ENCODE measurements at regions not wholly inside any gene's neighbourhood (a gene's known extent, or its start where the extent isn't known, plus 50 kb on each side); places are given as distances from the start of the nearest gene placed in this dataset.

DNA sequence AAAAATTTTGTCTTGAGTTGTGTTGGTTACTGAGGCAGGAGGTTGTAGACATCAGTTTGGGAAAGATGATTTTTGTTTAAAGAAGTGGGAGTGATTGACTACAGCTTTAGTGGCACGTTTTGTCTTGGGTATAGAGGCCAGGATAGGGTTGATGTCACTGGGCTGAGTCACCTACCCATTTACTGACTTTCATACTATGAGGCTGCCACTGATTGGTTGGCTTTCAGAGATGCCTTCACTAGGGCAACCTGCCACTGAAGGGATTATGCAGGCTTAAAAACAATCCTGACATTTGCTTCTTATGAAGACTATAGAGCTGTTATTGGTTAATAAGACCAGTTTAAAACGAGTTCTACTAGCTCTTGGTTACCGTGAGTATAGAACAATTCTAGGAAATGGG lies 479.1 kb downstream of the SOX11 start:
- H3K36me3 Mint-ChIP-seq (ENCODE audit: unreplicated experiment): peaks cover 13% of the 10 kb centered on the region
- H3K27me3 Mint-ChIP-seq (ENCODE audit: unreplicated experiment): no peaks in the 10 kb centered on the region
- H3K27ac Mint-ChIP-seq (ENCODE audit: unreplicated experiment): no peak overlapping the region
- H3K4me1 Mint-ChIP-seq (ENCODE audit: low read depth, unreplicated experiment): no peaks in the 10 kb centered on the region
- DNase-seq: no peak
- TF ChIP-seq, protein P1, sequence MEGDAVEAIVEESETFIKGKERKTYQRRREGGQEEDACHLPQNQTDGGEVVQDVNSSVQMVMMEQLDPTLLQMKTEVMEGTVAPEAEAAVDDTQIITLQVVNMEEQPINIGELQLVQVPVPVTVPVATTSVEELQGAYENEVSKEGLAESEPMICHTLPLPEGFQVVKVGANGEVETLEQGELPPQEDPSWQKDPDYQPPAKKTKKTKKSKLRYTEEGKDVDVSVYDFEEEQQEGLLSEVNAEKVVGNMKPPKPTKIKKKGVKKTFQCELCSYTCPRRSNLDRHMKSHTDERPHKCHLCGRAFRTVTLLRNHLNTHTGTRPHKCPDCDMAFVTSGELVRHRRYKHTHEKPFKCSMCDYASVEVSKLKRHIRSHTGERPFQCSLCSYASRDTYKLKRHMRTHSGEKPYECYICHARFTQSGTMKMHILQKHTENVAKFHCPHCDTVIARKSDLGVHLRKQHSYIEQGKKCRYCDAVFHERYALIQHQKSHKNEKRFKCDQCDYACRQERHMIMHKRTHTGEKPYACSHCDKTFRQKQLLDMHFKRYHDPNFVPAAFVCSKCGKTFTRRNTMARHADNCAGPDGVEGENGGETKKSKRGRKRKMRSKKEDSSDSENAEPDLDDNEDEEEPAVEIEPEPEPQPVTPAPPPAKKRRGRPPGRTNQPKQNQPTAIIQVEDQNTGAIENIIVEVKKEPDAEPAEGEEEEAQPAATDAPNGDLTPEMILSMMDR (IDR thresholded peaks at IDR 0.05; ENCODE audit: partially characterized antibody, unreplicated experiment): no peak
- no peaks in the 10 kb centered on the region for H3K9me3 Mint-ChIP-seq (ENCODE audit: unreplicated experiment)
- no peak overlapping the region for H3K4me3 Mint-ChIP-seq (ENCODE audit: unreplicated experiment)

DNA sequence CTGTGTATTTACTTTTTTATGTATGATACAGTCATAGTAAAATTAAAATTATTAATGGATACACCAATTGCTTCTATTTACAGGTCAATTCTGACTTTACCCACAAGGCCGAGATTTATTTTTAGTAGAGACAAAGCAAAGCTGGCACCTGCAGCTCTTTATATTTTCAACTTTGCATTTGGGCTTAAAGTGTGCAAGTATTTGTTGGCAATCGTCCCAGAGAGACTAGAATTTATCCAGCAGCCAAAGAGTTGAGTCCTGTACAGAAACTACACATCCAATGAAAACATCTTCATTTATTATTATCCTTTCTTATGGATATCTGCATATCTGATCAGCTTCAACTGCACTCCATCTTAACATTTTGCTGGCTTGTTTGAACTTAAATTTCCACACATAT lies 485.6 kb downstream of the SOX11 start:
- TF ChIP-seq, protein P1 (IDR thresholded peaks at IDR 0.05; ENCODE audit: partially characterized antibody, unreplicated experiment): no peak
- DNase-seq: no peak
- Mint-ChIP-seq H3K27ac (ENCODE audit: unreplicated experiment) (no peak overlapping the region), H3K4me1 (ENCODE audit: low read depth, unreplicated experiment) (peaks cover 2% of the 10 kb centered on the region), H3K4me3 (ENCODE audit: unreplicated experiment) (no peak overlapping the region), H3K36me3 (ENCODE audit: unreplicated experiment) (peaks cover 13% of the 10 kb centered on the region), H3K27me3 (ENCODE audit: unreplicated experiment) (no peaks in the 10 kb centered on the region), H3K9me3 (ENCODE audit: unreplicated experiment) (peaks cover 2% of the 10 kb centered on the region)

DNA sequence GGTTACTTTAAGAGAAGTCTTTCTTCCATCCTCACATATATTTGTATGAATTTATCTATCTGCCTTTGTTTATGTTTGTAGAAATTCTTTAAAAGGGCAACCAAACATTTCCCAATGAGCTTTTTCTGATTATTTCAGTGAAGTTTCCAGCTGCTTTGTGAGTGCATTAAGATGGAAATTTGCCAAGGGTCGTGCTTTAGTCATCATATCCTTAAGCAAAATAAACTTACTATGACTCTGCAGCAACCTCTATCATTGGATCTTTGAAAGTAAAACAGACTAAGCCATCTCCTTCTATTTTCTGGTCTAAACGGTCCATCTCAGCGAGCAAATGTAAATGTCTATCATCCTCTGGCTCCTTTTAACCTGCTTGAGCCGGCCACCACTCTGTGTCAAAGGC lies 489.3 kb downstream of the SOX11 start:
- Mint-ChIP-seq H3K4me3 (ENCODE audit: unreplicated experiment) (no peak overlapping the region), H3K4me1 (ENCODE audit: low read depth, unreplicated experiment) (peaks cover 9% of the 10 kb centered on the region), H3K36me3 (ENCODE audit: unreplicated experiment) (no peaks in the 10 kb centered on the region), H3K27me3 (ENCODE audit: unreplicated experiment) (no peaks in the 10 kb centered on the region), H3K27ac (ENCODE audit: unreplicated experiment) (no peak overlapping the region), H3K9me3 (ENCODE audit: unreplicated experiment) (peaks cover 2% of the 10 kb centered on the region)
- TF ChIP-seq, protein P1 (IDR thresholded peaks at IDR 0.05; ENCODE audit: partially characterized antibody, unreplicated experiment): no peak
- DNase-seq: no peak

DNA sequence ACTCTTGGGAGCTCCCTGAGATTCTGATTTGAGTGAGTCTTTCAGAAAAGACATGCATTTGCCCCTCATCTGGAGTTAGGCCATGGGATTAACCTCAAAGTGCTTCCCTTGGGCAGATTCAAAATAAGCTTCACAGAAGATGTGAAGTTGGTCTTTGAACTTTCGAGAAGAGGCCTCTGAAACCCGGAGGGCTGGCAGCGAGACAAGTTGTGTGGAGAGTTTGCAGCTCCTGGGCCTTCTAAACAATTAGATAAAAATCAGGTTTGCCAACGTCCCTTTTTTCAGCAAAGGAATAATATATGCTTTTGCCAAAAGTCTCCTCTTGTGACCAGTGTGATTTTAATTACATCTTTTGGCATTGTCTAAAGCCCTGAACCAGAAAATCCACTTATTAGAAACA lies 489.7 kb downstream of the SOX11 start:
- Mint-ChIP-seq H3K27ac (ENCODE audit: unreplicated experiment) (no peak overlapping the region), H3K4me3 (ENCODE audit: unreplicated experiment) (no peak overlapping the region), H3K36me3 (ENCODE audit: unreplicated experiment) (no peaks in the 10 kb centered on the region), H3K27me3 (ENCODE audit: unreplicated experiment) (no peaks in the 10 kb centered on the region), H3K4me1 (ENCODE audit: low read depth, unreplicated experiment) (peaks cover 9% of the 10 kb centered on the region), H3K9me3 (ENCODE audit: unreplicated experiment) (peaks cover 2% of the 10 kb centered on the region)
- DNase-seq: no peak
- TF ChIP-seq, protein P1 (IDR thresholded peaks at IDR 0.05; ENCODE audit: partially characterized antibody, unreplicated experiment): no peak

DNA sequence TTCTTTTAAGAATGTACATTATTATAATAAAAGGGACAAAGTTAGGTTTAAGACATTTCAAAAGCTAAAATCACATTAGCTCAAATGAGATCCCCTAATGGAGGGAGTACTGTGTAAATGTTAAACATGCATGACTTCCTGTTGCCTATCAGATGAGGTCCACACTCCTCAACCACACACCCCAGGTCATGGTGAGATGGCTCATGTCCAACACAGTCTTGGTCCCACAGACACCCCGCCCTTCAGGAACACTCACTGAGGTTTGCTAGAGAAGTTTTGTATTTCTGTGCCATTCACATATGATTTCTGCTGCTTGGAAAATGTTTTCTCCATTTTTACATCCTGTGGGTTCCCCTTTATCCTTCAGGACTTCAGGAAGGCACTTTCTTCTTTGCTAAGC lies 491.0 kb downstream of the SOX11 start:
- Mint-ChIP-seq H3K36me3 (ENCODE audit: unreplicated experiment) (no peaks in the 10 kb centered on the region), H3K4me1 (ENCODE audit: low read depth, unreplicated experiment) (peaks cover 10% of the 10 kb centered on the region), H3K27me3 (ENCODE audit: unreplicated experiment) (no peaks in the 10 kb centered on the region), H3K9me3 (ENCODE audit: unreplicated experiment) (peaks cover under 1% of the 10 kb centered on the region), H3K4me3 (ENCODE audit: unreplicated experiment) (no peak overlapping the region), H3K27ac (ENCODE audit: unreplicated experiment) (no peak overlapping the region)
- TF ChIP-seq, protein P1 (IDR thresholded peaks at IDR 0.05; ENCODE audit: partially characterized antibody, unreplicated experiment): no peak
- no peak for DNase-seq

Data from glutamatergic neuron (in vitro differentiated cells).